ENCODE measurements at regions not wholly inside any gene's neighbourhood (a gene's known extent, or its start where the extent isn't known, plus 50 kb on each side); places are given as distances from the start of the nearest gene placed in this dataset.

DNA sequence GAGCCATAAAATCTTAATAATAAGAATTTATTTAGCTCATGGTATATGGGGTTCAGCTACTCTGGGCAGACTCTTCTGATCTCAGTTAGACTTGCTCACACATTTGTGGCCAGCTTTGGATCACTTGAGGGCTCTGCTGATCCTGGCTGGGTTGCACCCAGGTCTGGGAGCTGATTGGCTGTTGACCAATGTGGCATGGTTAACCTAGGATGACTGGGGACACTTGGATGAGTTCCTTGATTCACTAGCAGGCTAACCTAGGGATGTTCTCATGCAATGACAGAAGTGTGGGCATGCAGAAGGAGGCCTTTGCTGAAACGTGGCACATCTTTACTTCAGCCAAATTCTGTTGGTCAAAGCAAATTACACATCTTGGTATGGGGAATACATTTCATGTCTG lies 569.5 kb downstream of the UTRN start:
- DNase-seq (ENCODE audit: low read depth in 4 of 4, low spot score in 3 of 4) = no peak

DNA sequence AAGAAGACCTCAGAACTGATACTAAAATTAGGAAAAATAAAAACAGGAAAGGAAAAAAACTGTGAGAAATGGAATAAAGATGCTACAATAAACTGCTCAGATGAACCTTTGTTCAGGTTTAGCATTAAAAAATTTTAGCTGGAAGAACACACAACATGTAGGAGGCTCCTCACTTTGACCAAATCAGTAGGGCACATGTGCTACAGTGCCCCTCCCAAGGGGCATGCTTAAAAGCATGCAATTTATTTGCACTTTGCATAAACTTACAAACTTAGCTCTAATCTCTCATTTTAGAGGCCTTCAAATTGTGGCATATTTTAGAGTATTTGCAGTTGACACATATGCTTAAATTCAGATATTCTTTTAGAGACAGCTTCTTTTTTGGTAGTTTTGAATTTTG lies 570.2 kb downstream of the UTRN start:
- no peak for DNase-seq (ENCODE audit: low read depth in 4 of 4, low spot score in 3 of 4)

DNA sequence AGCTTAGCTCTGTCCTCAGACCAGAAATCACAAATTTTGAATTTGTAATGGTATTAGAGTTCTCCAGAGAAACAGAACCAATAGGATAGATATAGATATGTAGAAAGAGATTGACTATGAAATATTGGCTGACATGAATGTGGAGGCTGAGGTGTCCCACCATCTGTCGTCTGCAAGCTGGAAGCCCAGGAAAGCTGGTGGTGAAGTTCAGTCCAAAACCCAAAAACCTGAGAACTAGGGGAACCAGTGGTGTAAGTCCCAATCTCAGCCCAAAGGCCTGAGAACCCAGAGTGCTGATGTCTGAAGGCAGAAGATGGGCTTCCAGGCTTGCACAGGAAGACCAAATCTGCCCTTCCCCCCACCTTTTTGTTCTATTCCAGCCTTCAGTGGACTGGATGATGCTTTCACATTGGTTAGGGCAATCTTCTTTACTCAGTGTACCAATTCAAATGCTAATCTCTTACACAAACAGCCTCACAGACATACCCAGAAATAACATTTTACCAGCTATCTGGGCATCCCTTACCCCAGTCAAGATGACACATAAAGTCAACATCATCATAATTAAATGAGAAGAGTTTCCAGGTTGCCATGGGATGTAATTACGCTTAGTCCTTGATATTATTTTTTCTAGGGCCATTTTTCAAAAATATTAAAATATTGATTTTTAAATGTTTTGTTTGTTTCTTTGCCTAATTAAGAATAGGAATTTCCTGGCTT lies 570.8 kb downstream of the UTRN start:
- DNase-seq (ENCODE audit: low read depth in 4 of 4, low spot score in 3 of 4) = no peak

DNA sequence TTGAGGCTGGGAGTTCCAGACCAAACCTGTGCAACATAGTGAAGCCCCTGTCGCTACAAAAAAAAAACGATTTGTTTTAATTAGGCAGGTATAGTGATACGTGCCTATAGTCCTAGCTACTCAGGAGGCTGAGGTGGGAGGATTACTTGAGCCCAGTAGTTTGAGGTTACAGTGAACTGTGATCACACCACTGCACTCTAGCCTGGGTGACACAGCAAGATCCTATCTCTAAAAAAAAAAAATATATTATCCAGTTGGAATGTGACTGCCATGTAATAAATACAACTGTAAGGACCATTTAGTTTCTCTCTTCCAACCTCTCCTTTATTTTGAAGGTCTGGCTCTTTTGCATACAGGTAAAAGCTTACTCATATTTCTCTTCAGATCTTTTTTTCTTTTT lies 571.5 kb downstream of the UTRN start:
- no peak for DNase-seq (ENCODE audit: low read depth in 4 of 4, low spot score in 3 of 4)

DNA sequence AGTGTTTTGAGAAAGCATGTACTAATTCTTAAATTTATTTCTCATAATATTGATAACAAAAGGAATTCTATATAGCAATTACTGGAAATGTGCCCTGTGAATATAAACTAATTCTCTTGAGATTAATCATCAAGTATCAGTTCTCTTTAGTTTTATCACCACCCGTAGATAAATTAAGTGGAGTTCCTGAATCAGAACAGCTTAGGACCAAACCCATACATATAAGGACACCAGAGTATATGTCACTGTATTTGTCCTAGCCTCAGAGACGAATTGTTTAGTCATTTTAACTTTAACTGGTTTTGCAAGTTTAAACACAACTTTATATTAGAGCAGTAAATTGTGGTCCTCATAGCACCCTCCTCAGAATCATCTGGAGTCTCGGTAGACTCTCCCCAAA lies 572.0 kb downstream of the UTRN start:
- no peak for DNase-seq (ENCODE audit: low read depth in 4 of 4, low spot score in 3 of 4)

DNA sequence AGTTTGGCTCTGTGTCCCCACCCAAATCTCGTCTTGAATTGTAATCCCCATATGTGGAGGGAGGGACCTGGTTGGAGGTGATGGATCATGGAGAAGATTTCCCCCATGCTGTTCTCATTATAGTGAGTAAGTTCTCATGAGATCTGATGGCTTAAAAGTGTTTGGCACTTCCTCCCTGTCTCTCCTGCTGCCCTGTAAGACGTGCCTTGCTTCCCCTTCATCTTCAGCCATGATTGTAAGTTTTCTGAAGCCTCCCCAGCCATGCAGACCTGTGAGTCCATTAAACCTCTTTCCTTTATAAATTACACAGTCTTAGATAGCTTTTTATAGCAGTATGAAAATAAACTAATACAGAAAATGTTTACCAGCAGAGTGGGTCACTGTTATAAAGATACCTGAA lies 577.6 kb downstream of the UTRN start:
- DNase-seq (ENCODE audit: low read depth in 4 of 4, low spot score in 3 of 4) = no peak

DNA sequence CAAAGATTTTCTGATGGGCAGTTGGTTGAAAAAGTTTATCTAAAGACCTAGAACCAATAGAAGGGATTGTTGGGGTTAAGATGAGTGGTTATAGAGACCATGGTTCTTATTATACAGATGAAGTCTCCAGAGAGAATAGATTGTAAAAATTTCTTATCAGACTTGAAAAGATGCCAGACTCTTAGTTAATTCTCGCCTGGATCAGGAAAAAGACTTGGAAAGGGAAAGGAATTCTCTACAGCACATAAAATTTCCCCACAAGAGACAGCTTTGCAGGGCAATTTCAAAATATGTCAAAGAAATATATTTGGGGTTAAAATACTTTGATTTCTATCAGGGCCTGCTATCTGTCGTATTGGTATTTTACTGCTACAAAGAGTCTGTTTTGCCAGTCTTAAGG lies 582.6 kb downstream of the UTRN start:
- DNase-seq (ENCODE audit: low read depth in 4 of 4, low spot score in 3 of 4) = no peak

DNA sequence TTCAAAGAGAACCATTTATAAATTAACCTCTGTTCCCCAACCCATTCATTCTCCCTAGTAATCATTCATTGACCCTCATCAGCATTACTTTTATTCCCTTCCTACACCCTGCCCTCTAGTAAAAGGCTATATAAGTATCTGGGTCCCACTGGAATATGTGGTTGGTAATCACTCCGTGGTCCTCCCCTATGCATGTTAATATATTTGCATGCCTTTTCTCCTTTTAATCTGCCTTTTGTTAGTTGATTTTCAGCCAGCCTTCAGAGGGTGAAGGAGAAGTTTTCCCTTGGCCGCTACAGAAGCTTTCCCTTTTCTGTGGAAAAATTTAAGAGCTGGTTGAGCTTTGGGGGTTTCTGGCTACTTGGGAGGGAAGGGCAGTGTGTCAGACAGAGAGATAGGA lies 585.6 kb downstream of the UTRN start:
- DNase-seq (ENCODE audit: low read depth in 4 of 4, low spot score in 3 of 4) = no peak

DNA sequence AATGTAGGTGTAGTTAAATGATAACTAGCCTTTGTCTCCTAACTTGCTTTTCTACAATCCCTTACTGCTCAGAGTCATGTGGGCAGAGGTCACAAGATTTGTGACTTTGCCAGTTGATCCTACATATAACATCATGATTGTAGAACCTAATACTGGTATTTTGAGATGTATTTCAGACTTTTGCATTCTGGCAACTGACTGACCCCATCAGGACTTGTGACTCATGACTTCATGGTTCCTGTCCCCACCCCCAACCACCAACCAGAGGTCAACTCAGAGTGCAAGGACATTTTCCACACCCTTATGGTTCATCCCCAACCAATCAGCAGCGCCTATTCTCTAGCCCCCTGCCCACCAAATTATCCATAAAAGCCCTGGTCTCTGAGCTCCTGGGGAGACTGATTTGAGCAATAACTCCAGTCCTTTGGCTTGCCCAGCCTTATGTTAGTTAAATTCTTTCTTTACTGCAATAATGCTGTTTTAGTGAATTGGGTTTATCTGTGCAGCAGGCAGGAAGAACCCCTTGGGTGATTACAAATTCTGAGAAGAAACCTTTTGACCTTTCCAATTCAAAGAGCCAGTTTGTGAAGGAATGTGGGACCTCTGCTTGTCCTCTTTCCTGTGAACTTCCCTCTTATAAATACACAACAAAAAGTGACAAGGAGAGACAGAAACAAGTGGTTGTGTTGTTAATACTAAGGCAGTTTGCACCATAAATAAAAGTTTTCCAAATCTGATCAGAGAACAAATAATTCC lies 588.7 kb downstream of the UTRN start:
- no peak for DNase-seq (ENCODE audit: low read depth in 4 of 4, low spot score in 3 of 4)

DNA sequence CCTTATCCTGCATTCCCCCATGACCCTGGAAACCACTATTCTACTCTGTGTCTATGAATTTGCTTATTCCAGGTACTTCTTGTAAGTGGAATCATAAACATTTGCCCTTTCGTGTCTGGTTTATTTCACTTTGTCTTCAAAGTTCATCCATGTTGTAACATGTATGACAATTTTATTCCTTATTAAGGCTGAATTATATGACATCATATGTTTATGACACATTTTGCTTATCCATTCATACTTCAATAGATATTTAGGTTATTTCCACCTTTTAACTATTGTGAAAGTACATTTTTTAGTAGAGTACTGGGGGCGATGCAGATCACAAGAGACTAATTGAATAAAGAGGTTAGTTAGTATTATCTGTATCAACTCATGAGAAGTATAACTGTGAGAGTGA lies 591.6 kb downstream of the UTRN start:
- DNase-seq (ENCODE audit: low read depth in 4 of 4, low spot score in 3 of 4) = no peak

DNA sequence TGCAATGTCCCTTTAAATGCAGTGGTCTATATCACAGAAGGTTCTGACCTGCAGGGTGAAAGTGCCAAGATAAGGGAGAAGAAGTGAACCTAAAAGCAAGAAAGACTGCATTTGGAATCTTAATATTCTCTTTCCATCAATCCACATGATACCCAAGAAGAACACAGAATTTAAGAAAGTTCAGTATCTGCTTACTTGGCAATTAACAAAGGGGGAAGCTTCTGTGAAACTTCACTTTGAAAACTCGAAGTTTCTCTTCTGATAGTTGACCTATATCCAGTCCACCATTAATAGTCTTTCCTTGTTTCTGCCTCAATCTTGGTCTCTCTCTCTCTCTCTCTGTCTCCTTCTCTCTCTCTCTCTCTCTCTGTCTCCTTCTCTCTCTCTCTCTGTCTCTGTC lies 592.0 kb downstream of the UTRN start:
- no peak for DNase-seq (ENCODE audit: low read depth in 4 of 4, low spot score in 3 of 4)

DNA sequence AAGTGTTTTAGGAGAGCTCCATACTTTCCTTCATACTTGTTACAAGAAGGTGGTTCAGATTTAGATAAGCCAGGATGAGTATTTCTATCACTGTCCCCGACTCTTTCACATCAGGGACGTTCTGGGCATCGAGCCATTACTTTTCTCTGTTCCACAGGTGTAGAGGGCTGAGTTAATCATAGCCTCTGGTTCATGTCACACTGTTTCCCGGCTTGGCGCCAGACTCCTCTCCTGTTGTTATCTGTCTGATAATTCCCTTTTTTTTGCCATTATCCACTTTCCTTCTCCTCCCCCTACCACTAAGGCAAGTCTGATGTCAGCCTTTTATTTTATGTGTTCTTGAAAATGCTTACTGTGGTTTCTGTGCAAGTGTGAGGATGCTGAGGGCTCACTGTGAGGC lies 593.4 kb downstream of the UTRN start:
- DNase-seq (ENCODE audit: low read depth in 4 of 4, low spot score in 3 of 4) = no peak

DNA sequence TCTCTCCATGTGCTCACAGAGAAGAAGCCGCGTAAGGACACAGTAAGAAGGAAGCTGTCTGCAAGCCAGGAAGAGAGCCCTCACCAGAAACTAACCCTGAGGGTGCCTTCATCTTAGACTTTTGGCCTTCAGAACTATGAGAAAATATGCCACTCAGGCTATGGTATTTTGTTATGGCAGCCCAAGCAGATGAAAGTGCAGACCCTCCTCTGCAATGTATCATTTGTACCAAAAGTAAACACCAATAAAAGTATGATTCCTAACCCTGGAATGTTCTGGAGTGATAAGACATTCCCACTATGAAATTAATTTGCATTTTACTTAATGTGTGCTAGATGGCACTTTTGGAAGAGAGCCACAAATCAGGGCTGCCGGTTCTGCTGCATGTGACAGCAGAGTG lies 594.3 kb downstream of the UTRN start:
- DNase-seq (ENCODE audit: low read depth in 4 of 4, low spot score in 3 of 4) = no peak

DNA sequence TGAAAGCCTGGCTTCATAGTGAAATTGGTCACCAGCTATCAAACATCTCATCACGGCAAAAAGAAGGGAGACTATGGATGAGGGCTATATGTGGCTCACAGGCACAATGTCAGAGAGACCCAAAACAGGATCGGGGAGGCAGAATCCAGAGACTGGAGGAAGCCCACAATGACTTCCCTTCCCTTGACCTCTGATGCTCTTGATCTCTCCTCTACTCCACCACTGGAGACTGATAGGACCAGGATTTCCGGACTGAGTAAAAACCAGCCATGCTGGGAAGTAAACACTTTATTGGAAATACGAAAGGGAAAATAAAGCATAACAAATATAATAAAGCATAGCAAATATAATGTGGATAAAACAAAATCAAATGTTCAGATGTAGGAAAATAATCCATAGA lies 597.3 kb downstream of the UTRN start:
- no peak for DNase-seq (ENCODE audit: low read depth in 4 of 4, low spot score in 3 of 4)

DNA sequence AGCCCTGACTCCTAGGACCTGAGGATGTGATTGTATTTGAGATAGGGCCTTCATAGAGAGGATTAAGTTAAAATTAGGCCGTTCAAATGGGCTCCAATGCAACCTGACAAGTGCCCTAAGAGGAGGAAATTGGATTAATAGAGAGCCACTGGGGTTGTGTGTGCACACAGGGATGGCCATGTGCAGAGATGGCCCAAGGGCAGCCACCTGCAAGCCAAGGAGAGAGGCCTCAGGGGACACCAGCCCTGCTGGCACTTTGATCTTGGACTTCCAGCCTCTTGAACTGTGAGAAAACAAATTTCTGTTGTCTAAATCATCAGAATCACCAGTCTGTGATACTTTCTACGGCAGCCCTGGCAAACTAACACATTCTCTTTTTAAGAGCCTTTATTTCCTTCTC lies 598.8 kb downstream of the UTRN start:
- no peak for DNase-seq (ENCODE audit: low read depth in 4 of 4, low spot score in 3 of 4)

DNA sequence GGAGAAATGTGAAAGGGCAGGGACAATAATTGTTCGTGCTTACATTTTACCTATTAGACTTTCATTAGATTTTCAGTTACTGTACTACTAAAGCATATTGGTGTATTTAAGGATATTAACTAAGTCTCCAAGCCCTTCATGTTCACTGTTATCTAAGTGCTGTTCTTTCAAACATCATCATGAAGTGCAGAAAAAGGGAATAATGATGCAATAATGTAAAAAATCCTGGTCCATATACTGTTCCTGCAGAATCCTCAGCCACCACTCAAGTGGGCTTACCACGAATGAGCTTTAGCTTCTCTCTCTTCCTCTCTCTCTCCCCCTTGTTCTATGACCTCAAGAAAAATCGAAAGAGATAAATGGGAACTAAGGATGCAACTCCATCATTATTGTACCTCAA lies 600.7 kb downstream of the UTRN start:
- no peak for DNase-seq (ENCODE audit: low read depth in 4 of 4, low spot score in 3 of 4)

DNA sequence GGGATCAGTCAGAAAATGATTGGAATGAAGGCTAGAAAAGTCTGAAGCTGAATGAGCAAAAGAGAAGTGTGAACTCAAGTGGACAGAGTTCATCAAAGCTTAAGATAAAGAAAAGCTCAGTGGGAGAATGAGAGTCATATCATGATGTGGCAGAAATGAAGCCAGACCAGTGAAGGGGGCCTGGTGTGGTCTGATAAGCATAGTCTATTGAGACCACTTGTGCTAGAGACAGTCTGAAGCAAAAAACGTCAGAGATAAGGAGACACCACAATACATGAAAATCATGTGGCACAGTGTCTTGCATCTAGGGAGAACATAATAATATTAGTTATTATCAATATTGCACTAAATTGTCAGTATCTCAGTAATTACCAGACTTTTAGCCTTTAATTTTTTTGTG lies 601.5 kb downstream of the UTRN start:
- DNase-seq (ENCODE audit: low read depth in 4 of 4, low spot score in 3 of 4) = no peak

DNA sequence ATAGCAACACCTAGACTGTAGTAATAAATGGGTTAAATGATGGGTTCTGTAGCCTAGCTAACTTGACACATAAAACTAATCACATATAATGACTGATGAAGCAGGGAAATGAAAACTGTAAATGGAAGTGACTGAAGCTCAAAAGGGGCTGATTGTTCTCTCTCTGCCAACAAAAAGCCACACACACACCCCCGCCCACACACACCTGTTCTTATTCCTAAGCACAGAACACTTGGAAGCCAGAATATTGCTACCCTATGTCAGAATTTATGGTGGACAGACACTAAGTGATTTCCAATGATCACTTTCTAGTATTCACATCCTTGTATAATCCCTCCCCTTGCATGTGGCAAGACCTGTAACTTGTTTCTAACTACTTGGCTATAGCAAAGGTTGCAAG lies 603.5 kb downstream of the UTRN start:
- no peak for DNase-seq (ENCODE audit: low read depth in 4 of 4, low spot score in 3 of 4)

DNA sequence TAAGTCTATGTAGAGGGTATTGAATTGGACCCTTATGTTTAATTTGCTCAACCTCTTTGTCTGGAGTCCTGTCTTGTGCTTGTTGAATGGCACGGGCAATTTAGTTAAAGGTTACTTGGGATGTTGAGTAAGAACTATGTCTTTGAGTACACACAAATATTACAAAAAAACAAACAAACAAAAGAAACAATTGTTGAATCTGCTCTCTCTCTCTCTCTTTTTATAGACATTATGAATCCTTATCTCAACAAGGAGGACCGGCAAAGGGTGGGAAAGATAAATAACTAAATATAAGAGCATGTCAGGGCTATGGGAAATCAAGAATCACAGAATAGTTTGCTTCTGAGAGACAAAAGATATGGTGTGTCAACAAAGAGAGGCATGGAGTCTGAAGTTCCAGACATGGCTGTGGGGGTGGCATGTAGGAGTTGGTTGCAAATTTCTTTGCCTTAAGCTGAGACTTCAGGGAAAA lies 608.6 kb downstream of the UTRN start:
- DNase-seq (ENCODE audit: low read depth in 4 of 4, low spot score in 3 of 4) = no peak

DNA sequence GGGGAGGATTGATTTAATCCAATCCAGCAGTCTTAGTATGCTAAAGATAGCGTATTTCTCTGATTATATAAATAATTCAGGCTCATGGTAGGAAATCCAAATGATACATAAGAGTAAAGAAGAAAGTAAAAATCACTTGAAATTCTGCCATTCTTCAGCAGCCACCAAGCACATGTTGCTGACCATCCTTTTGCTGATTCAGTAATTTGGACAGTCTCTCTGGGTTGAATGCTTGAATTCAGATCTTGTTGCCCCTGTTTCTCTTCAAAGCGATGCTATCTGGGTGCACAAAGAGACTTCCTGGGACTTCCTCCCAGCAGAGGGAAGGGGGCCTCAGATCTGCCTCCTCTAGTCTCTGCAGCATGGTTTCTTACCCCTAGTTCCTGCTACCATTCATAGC lies 609.1 kb downstream of the UTRN start:
- no peak for DNase-seq (ENCODE audit: low read depth in 4 of 4, low spot score in 3 of 4)

DNA sequence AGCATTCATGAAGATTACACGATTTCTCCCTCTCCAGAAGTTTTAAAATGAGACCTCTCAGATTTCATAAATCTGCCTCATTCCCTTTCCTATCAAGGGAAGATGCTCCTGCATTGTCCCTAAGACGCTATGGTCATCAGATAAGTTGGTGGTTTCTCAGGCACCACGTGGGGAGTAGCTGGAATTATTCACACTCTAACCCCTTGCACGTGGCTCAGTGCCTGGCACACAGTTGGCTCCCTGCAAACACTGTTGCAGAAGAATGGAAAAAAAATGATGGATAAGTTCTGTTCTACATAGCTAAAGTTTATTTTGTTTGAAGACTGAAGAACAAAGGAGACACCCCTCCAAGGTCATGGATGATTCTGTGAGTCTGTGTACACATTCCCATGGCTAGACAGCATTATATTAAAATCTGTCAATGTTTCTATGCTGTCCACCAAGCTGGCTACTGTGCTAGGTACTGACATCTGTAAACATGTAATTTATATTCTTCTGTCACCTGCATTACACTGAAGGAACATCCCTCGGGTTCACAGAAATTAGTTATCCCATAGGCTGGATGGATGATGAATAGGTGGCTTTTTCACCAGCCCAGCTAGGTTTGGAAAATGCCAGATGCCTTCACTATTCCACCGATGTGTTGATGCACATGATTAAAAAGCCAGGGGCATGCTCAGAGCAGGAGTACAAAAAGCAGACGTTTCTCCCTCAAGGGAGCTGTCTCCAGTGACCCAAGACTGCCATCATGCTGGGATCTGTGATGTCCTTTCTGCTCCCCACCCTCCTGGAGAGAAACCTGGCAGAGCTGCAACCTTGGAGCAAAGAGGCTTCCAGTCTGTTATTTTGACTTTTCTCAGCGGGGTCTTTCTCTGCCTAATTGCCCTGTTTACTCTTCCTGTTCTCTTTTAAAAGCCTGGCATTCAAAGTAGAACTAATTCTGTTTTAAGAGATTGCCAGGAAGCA lies 610.5 kb downstream of the UTRN start:
- no peak for DNase-seq (ENCODE audit: low read depth in 4 of 4, low spot score in 3 of 4)
